ENCODE measurements at regions not wholly inside any gene's neighbourhood (a gene's known extent, or its start where the extent isn't known, plus 50 kb on each side); places are given as distances from the start of the nearest gene placed in this dataset.
"Not testable (repeated sequence)": the region's sequence is repeated elsewhere in the genome, so short reads cannot be mapped to it uniquely, and the experiment has no call there.

DNA sequence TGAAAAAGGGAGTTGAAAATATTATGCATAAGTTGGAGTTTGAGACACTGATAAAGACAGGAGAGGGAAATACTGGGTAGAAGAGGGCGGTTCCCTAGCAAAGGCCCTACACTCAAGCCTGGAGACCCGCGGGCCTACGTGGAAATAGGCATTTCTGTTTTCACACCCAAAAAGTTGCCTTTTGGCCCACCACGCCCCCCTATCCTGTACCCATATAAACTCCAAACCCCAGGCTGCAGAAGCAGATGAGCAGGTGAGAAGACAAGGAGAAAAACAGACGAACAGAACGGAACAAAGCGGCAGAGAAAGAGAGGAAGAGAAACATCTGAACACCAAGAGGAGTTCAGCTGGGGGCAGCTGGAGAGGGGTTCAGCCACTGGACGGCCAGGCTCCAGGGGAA, 177.9 kb downstream of the GALC start:
- DNase-seq (ENCODE audit: low spot score), result no peak

DNA sequence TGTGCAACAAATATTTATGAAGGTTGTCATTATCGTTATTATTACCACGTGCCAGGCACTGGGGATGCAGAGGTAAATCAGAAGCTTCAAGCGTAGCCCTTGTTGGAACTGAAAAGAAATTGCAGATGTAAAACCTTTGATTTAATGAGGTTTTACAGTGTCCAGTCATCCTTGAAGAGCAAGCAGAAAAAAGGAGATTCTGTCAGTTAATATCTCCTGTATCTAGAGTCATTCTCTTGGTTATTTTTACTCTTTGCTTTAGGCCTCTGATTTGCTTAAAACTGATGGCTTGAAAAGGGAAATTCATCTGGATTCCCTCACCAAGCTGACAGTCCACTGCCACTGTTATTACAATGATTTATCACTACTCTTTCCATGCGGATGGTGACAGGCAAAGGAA, 179.3 kb downstream of the GALC start:
- DNase-seq (ENCODE audit: low spot score), result no peak

DNA sequence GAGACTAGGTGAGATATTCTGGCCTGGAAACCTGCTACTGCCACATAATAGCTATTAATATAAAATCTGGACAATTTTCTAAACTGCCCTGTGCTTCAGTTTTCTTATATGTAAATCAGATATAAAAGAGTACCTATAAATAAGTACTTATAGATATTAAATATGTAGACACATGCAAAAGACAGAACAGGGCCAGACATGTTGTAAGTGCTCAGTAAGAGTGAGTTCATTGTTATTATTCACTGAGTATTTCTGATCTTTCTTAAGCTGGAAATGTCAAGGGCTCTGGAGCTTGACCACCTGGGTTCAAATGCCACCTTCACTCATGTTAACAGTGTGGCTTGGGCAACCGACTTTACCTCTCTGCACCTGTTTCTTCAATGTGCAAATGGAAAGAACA, 179.8 kb downstream of the GALC start:
- no peak for DNase-seq (ENCODE audit: low spot score)

DNA sequence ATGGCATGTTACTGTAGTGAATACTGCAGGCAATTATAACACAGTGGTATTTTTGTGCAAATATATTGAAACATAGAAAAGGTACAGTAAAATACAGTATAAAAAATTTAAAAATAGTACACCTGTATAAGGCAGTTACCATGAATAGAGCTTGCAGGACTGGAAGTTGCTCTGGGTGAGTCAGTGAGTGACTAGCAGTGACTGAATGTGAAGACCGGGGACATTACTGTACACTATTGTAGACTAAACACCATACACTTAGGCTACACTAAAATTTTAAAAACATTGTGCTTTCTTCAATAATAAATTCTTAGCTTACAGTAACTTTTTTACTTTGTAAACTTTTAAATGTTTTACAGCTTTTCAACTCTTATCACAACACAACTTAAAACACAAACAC, 181.7 kb downstream of the GALC start:
- DNase-seq (ENCODE audit: low spot score), result no peak

DNA sequence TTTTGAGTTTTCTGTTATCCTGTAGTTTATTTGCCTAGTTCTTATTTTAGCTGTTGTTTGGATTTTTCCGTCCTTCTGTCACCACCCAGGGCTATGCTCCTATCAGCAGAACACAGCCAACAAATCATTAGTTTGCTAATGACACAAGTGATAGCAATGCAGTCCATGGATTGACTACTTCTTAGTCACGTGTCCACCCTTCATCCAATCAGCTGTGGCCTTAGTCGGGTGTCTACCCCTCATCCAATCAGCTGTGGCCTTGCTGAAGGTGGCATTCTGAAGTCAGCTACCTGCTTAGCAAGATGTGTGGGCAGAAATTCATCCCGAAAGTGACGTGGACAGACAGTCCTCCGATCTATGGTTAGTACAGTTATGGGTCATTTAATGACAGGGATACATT, 182.3 kb downstream of the GALC start:
- no peak for DNase-seq (ENCODE audit: low spot score)

DNA sequence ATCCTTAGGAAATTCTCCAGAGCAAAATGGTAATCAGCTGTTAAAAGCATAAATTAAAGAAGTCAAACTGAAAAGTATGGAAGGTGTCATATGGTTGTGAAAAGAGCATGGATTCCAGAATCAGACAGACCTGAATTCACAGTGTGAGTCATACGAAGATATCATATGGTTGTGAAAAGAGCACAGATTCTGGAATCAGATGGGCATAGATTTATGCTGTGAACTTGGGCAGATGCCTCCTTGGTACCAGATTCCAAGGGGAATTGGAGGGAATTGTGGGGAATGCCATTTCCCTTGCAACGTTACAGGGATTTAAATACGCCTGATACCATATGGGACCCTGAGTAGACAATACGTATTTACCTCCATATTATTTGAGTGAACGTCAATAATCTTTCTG, 183.7 kb downstream of the GALC start:
- no peak for DNase-seq (ENCODE audit: low spot score)

DNA sequence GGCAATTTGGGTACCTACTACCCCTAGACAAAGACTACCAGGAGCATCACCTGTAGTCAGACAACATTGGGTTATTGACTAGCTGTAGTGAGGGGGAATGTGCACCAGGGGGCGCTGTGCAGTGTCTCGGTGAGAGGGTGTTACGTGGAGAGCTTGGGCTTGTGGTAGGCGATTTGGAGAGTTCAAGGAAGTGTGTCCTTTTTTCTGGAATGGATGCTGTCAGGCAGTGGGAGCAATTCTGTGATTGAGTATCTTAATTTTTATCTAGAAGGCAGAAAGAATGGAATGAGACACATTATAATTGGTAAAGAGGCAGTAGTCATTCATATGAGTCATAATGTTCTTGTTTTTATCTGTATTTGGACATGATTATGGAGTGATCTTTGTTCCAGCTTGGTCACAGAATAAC, 187.7 kb downstream of the GALC start:
- peak; percentile 44 for DNase-seq (ENCODE audit: low spot score)

DNA sequence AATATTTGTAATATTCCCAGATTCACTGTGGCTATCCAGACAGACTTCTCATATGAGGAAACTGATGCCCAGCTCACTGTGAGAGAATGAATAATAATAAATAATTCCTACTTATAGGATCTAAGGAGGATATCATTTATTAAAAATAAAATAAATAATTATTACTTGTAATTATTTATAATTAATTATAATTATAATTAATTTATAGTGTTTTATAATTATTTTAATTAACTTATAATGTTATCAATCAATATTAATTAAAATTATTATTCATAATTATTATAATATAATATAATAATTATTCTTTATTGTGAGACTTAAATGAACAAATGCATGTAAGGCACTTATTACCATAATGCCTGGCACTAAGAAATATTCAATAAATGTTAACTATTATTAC, 192.8 kb downstream of the GALC start:
- DNase-seq (ENCODE audit: low spot score), result no peak

DNA sequence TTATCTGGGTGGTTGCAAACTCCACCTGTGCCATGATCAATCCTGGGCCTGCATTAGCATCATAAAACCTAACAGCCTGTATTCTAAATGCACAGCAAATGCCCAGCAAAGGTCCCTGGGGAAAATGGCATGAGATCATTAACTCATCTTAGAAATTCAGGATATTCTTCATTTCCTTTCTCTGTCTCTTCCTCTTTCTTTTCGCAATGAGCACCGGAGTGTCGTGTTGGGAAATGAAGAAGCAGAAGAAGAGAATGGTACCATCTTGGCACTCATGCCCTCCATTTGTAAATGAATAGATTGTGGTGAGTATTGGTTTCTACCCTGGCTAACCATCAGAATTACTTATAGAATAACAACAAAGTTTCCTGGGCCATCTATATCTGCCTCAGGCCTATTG, 193.6 kb downstream of the GALC start:
- DNase-seq (ENCODE audit: low spot score), result no peak

DNA sequence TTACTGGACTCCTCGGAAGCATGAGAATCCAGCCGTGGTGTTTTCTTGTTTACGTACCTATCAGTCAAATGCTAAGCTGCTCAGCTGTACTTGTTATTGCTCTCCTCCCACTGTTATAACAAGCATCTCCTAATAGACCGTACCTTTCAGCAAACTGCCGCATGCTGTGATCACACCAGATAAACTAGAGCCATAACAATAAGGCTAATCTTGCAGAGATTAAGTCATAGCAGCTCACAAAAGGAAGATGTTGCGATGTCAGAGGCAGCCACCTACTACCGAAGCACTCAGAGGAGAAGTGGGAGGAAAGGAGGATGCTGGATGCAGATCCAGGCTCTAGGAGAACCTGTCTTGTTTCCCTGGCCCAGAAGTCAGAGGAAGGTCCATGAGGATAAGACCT, 196.0 kb downstream of the GALC start:
- no peak for DNase-seq (ENCODE audit: low spot score)

DNA sequence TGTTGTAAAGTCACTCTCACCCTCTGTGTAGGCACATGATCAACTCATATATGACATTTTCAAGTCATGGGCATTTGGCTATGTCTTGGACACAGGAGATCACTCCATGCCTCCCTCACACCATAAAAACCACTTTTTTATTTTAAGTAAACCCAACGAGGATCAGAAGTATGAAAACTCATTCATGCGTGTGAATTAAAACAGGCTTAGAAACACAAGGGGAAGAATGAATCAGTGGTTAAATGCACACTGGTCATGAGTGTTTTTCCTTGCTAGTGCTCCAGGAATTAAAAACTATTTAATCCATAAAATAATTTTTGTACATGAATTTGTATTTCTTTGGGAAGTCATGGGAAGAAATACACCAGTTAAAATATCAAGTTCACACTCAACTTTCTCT, 198.4 kb downstream of the GALC start:
- no peak for DNase-seq (ENCODE audit: low spot score)

DNA sequence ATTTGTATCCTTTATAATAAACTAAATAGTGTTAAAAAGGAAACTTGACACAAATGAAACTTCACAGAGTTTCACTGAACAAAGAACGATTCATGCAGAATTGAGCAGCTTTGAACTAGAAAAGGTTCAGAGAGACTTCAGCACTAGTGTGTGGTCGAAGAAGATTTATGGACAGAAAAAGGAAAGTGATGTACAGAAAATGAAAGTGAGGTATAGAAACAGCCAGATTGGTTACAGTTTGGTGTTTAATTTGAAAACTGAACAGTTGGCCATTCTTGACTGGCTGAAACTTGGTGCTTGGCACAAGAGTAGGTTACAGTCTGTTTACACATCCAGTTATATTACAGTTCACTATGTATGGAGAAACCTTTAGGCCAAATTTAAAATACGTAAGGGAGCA, 207.1 kb downstream of the GALC start:
- no peak for DNase-seq (ENCODE audit: low spot score)

DNA sequence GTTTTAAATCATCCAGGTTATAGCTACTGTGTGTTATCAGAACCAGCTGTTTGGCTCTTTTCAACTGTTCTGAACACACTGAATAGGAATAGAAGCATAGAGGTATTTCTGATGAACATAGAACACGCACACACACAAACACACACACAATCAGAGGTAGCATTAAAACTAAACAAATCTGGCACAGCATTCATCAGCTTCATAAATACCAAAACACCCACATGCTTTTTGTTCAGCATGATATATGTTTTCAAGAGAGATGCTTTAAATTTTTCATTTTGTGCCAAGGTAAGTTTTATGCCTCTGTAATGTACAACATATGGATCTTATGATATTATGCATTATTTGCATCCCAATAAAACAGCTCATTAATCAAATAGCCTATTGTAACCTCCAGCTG, 208.6 kb downstream of the GALC start:
- DNase-seq (ENCODE audit: low spot score), result no peak

DNA sequence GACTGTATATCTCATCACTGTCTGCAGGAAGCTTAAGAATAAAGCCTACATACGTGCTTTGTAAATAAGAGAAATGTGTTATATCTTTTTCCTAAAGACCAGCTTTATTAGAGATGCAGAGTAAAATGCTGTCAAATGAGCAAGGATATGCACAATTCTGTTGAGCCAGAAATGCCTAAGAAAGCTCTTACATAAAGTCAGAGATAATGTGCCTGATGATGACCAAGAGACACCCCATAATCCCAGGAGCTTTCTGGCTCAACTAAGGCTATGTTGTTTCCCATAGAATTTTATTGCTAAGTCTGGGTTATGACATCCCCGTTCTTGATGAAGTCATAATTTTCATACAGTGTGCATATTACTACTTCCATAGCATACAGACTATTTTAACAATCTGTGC, 209.9 kb downstream of the GALC start:
- no peak for DNase-seq (ENCODE audit: low spot score)

DNA sequence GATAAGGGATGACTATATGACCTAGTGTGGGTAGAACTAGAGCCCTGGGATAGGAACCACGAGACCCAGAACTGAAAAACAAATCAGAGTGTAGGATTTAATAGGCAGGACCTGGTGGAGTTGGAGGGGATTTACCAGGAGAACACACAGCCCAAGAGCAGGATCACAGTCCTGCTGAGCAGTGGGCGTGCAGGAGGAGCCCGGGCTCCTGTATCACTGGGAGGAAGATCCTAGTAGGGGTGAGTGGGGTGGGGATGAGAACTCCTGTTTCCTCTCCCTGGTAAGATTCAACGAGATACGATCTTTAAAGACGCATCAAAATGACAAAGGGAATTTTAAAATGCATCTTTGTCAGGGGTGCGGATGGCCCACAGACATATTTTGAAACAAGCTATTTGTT, 220.1 kb downstream of the GALC start:
- no peak for DNase-seq (ENCODE audit: low spot score)

DNA sequence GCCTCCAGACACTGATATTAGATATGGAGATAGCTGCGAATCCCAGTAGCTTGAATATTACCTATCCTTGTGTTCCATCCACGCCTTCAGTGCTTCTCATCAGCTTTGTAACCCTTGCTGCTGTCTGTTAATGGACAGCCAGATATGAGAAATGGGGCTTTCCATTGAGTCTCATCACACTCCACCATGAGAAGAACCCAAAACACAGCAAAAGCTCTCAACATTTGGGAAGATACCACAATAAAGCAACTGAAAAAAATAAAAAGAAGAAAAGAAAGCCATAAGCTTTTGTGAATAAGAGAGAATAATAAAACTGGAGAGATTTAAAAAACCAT, 225.4 kb downstream of the GALC start:
- no peak for DNase-seq (ENCODE audit: low spot score)

DNA sequence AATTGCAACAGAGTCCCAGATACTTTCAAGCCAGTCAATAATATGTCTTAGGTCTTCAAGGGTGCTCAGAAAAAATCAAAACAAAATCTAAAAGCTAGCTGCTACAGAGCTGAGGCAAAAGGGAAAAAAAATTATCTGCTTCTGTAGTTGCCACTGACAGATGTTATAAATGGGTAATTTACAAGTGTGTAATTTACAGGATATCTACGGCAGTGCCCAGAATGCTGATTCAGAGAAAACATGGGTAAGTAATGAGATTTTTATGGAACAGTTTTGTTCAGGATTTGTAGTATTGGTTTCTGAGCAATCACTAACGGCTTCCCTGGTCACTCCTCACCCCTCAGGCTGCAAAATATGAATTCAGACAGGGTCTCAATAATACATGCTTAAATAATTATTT, 234.1 kb downstream of the GALC start:
- no peak for DNase-seq (ENCODE audit: low spot score)

DNA sequence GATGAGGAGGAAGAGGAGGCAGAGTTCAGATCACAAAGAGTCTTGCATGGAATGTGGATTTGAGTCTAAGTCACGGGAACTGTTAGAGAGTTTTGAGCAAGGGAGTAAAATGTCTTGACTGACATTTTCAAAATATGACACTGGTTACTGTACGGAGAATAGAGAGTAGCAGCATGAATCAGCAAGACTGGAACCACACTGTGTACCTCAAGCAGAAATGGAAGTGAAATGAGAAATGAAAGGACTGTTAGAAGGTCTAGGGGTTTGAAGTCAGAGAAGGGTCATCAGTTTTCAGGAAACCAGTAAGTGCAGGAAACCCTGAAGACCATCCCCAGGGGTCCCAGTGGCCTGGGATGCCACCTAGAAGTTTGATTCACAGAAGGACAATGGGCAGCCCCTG, 236.3 kb downstream of the GALC start:
- no peak for DNase-seq (ENCODE audit: low spot score)

DNA sequence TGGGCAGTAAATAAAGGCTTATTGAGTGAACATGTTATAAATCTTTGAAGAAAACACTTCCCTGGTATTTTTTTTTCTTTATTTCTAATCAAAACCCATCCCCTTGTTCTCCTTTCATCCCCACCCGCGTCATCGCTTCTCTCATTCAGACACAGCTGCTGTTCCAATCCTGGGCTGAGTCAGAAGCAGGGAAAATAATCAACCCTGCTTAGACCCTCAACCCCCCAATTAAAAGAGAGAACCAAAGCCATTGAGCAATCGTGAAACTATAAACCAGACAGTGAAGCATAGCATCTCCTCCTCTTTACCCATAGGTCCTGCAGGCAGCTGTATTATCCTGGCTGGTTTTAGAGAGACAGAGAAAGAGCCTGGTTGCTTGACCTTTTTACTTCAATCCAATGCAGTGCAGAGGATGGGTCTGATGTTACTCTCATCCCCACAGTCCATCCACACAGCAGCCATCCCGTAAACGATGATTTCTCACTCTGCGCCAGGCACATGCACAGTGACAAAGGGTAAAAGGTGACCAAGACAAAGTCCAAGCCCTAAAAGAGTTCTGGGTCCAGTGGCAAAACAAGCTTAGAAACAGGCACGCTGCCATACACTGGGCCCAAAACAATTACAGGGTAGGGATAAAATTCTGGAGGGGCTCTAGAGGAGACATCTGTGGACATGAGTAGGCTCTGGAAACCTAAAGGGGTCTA, 238.3 kb downstream of the GALC start:
- no peak for DNase-seq (ENCODE audit: low spot score)

DNA sequence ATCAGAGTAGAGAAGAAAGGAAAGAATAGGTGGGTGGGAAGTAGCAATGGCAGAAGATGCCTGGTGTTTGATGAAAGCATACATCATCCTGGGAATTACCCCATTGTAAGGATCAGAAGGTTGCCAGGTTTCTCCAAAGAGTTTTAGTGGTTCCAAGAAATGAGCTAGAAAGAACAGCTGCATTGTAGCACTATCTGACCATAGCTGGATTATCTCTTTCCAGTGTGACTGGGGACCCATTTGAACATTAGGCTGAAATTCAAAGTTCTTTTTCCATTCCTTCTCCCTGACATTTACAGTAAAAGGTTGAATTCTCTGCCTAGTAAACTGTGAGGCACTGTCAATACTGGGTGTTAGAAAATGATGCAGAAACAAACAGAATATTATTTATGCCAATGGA, 244.4 kb downstream of the GALC start:
- DNase-seq (ENCODE audit: low spot score), result no peak

DNA sequence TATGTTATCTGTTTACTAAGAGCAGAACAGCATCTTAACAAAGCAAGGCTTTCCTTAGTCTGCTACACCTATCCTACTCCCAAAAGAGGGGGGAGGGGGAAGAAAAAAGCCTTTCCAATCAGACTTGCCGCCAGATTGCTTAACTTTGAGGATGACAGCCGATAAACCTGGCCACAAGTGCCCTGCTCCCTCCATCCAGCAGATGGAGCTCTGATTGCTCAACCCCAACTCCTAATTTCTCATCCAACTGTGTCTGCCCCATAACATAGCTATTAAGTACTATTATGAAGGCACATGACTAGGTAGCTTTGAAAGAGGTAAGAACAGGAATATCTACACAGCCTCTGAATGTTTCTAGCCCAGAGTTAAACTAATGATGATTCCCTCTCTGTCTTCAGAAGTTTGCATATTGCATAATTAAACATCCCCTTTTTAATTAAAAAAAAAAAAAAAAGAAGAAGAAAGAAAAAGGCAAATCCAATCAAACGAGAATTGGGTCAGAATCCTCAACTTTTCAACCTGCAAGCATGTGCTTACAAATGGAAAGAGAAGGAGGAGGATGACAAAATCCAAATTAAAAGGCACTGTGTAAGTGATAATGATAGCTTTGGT, 247.4 kb downstream of the GALC start:
- no peak for DNase-seq (ENCODE audit: low spot score)

DNA sequence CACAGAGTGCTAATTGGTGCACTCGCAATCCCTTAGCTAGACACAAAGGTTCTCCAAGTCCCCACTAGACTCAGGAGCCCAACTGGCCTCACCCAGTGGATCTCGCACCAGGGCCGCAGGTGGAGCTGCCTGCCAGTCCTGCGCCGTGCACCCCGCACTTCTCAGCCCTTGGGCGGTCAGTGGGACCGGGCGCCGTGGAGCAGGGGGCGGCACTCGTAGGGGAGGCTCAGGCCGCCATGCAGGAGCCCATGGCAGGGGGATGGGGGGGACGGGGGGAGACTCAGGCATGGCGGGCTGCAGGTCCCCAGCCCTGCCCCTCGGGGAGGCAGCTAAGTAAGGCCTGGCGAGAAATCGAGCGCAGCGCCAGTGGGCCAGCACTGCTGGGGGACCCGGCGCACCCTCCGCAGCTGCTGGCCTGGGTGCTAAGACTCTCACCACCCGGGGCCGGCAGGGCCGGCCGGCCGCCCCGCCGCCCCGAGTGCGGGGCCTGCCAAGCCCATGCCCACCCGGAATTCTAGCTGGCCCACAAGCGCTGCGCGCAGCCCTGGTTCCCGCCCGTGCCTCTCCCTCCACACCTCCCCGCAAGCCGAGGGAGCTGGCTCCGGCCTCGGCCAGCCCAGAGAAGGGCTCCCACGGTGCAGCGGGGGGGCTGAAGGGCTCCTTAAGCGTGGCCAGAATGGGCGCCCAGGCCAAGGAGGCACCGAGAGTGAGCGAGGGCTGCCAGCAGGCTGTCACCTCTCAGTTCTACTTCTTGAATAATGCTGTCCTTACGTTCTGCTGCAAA, 258.2 kb downstream of the GALC start:
- not testable (repeated sequence) for DNase-seq (ENCODE audit: low spot score)

DNA sequence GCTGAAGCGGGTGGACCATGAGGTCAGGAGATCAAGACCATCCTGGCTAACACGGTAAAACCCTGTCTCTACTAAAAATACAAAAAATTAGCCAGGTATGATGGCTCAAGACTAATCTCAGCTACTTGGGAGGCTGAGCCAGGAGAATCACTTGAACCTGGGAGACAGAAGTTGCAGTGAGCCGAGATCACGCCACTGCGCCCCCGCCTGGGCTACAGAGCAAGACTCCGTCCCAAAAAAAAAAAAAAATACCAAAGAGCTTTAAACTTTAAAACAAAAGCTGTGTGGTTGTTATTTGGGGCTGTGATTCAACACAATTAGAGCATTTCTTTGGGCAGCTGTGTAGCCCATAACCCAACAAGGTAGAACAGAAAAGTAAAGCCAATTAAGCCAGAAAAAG, 259.9 kb downstream of the GALC start:
- not testable (repeated sequence) for DNase-seq (ENCODE audit: low spot score)

DNA sequence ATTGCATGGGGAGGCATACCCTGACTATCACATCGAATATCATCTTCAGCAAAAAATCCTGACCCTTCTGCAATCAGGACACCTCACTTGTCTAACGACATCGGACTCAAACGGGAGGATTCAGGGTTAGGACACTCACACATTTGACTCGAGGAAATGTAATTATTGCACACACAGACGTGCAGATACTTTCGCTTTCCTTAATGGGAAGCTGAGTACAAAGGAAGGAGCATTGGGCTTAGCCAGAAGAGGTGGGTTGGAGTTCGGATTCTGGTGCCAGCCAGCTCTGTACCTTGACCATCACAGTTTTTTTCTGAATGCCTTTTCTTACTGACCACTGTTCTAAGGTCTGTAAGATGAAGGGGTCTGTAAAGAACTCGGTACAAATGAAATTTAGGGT, 260.4 kb downstream of the GALC start:
- DNase-seq (ENCODE audit: low spot score), result no peak
